Neural progenitor cell (in vitro differentiated cells): ENCODE measurements at regions not wholly inside any gene's neighbourhood (a gene's known extent, or its start where the extent isn't known, plus 50 kb on each side); places are given as distances from the start of the nearest gene placed in this dataset.

ENCODE experiments used
- DNase-seq: peaks from one replicate; pipeline ENCODE4 v3.0.0-alpha.2; 2016; ENCODE audit warnings: low spot score
- H2AFZ ChIP-seq: fragments of 200-600 bp; sonication (generic); replicated peaks from 2 replicates; pipeline ENCODE4 v1.6.1; 2016; ENCODE audit warnings: antibody characterized with exemption
- H3F3A ChIP-seq: fragments of 200-600 bp; sonication (generic); 2 replicates; pipeline ENCODE4 v1.6.1; 2016; ENCODE audit warnings: antibody characterized with exemption, low read depth
- H3K27ac ChIP-seq: fragments of 200-600 bp; sonication (generic); 2 replicates; pipeline ENCODE4 v1.5.1; 2016; ENCODE audit warnings: mild to moderate bottlenecking
- H3K27me3 ChIP-seq: fragments of 200-600 bp; sonication (generic); 2 replicates; pipeline ENCODE4 v1.6.1; 2016; ENCODE audit warnings: mild to moderate bottlenecking, moderate library complexity
- H3K36me3 ChIP-seq: fragments of 200-600 bp; sonication (generic); 2 replicates; pipeline ENCODE4 v1.5.1; 2016
- H3K4me1 ChIP-seq: fragments of 200-600 bp; sonication (generic); 2 replicates; pipeline ENCODE4 v1.6.1; 2016; ENCODE audit warnings: mixed run types
- H3K4me2 ChIP-seq: fragments of 200-600 bp; sonication (generic); 2 replicates; pipeline ENCODE4 v1.6.1; 2016
- H3K4me3 ChIP-seq: fragments of 200-600 bp; sonication (generic); 2 replicates; pipeline ENCODE4 v1.5.1; 2016
- H3K79me2 ChIP-seq: fragments of 200-600 bp; sonication (generic); 2 replicates; pipeline ENCODE4 v1.6.1; 2016; ENCODE audit warnings: low read depth
- H3K9ac ChIP-seq: fragments of 200-600 bp; sonication (generic); 2 replicates; pipeline ENCODE4 v1.6.1; 2016
- H3K9me3 ChIP-seq: fragments of 200-600 bp; sonication (generic); 2 replicates; pipeline ENCODE4 v1.5.1; 2016; ENCODE audit warnings: low read depth
- H4K20me1 ChIP-seq: fragments of 200-600 bp; sonication (generic); 2 replicates; pipeline ENCODE4 v1.6.1; 2016; ENCODE audit warnings: low read depth
- H3K27ac Mint-ChIP-seq: 3 replicates; pipeline ENCODE4 v1.8.0; 2021; ENCODE audit warnings: mixed read lengths
- H3K27me3 Mint-ChIP-seq: 2 replicates; pipeline ENCODE4 v1.8.0; 2022; ENCODE audit warnings: low read depth, mild to moderate bottlenecking, inconsistent platforms, moderate library complexity, mixed read lengths; ENCODE audit not compliant: insufficient read depth
- H3K36me3 Mint-ChIP-seq: 3 replicates; pipeline ENCODE4 v1.8.0; 2021; ENCODE audit warnings: mixed read lengths
- H3K4me1 Mint-ChIP-seq: 3 replicates; pipeline ENCODE4 v1.8.0; 2021; ENCODE audit warnings: mixed read lengths
- H3K4me3 Mint-ChIP-seq: 3 replicates; pipeline ENCODE4 v1.8.0; 2021; ENCODE audit warnings: mild to moderate bottlenecking, moderate library complexity, mixed read lengths
- H3K9me3 Mint-ChIP-seq: 3 replicates; pipeline ENCODE4 v1.8.0; 2020; ENCODE audit warnings: mixed read lengths
- EZH2 ChIP-seq: fragments of 200-600 bp; sonication (generic); IDR thresholded peaks from 2 replicates; pipeline ENCODE4 v1.6.1; 2017; ENCODE audit warnings: antibody characterized with exemption, mild to moderate bottlenecking, moderate library complexity
- EZH2phosphoT487 ChIP-seq: fragments of 200-600 bp; sonication (generic); IDR thresholded peaks from 2 replicates; pipeline ENCODE4 v1.6.1; 2017; ENCODE audit warnings: antibody characterized with exemption
- TF ChIP-seq, protein P1 (sequence below): fragments of 200-600 bp; sonication (generic); IDR thresholded peaks from 2 replicates; pipeline ENCODE4 v1.5.1; 2017; ENCODE audit warnings: antibody characterized with exemption, mild to moderate bottlenecking

DNA sequence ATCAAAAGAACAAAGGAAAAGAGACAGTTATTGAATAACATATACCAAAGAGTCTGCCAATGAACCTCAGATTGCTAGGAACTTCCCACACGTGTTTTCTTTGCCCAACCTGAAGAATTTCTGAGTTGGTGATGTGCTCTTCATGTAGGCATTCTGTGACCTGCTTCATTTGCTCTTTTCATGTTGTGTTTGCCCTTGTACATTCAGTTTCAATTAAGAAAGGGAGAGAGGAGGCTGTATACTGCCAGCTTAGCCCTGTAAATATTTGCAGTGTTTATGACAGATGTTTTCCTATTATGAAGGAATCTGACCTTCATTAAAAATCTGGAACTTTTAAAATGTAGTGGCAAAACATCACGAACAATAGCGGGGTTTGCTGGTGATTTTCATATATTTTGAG lies 168.5 kb downstream of the GAS1 start:
- Mint-ChIP-seq H3K27ac (no peak overlapping the region), H3K4me1 (peaks cover 3% of the 10 kb centered on the region), H3K27me3 (no peaks in the 10 kb centered on the region), H3K4me3 (no peak overlapping the region), H3K36me3 (no peaks in the 10 kb centered on the region), H3K9me3 (no peaks in the 10 kb centered on the region)
- no peak overlapping the region for H2AFZ ChIP-seq
- H3K36me3 ChIP-seq = no peaks in the 10 kb centered on the region
- H3F3A ChIP-seq = no peaks in the 10 kb centered on the region
- no peaks in the 10 kb centered on the region for H3K4me1 ChIP-seq
- H3K9me3 ChIP-seq = no peaks in the 10 kb centered on the region
- TF ChIP-seq EZH2phosphoT487 (no peak), EZH2 (no peak)
- TF ChIP-seq, protein P1, sequence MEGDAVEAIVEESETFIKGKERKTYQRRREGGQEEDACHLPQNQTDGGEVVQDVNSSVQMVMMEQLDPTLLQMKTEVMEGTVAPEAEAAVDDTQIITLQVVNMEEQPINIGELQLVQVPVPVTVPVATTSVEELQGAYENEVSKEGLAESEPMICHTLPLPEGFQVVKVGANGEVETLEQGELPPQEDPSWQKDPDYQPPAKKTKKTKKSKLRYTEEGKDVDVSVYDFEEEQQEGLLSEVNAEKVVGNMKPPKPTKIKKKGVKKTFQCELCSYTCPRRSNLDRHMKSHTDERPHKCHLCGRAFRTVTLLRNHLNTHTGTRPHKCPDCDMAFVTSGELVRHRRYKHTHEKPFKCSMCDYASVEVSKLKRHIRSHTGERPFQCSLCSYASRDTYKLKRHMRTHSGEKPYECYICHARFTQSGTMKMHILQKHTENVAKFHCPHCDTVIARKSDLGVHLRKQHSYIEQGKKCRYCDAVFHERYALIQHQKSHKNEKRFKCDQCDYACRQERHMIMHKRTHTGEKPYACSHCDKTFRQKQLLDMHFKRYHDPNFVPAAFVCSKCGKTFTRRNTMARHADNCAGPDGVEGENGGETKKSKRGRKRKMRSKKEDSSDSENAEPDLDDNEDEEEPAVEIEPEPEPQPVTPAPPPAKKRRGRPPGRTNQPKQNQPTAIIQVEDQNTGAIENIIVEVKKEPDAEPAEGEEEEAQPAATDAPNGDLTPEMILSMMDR = no peak
- no peaks in the 10 kb centered on the region for H3K79me2 ChIP-seq
- no peak overlapping the region for H3K9ac ChIP-seq
- H3K27me3 ChIP-seq = no peaks in the 10 kb centered on the region
- DNase-seq = no peak
- no peaks in the 10 kb centered on the region for H4K20me1 ChIP-seq
- no peak overlapping the region for H3K27ac ChIP-seq
- H3K4me3 ChIP-seq = no peak overlapping the region
- no peak overlapping the region for H3K4me2 ChIP-seq

DNA sequence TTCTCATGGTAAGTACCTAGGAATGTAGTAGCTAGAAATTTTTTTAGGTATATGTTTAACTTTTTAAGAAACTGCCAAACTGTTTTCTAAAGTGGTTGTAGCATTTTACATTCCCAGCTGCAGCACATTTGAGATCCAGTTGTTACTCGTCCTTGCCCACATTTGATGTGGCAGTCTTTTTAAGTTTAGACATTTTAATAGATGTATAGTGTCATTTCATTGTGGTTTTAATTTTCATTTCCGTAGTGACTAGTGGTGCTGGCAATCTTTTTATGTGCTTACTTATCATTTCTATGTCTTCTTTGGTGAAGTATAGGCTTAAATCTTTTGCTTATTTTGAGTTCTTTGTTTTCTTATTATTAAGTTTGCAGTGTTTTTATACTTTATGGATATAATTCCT lies 171.6 kb downstream of the GAS1 start:
- no peaks in the 10 kb centered on the region for H3K36me3 Mint-ChIP-seq
- H3K4me3 Mint-ChIP-seq = no peak overlapping the region
- no peaks in the 10 kb centered on the region for H3K27me3 Mint-ChIP-seq
- Histone ChIP-seq H3K9ac (no peak overlapping the region), H2AFZ (no peak overlapping the region), H3K4me3 (no peak overlapping the region), H3K4me2 (no peak overlapping the region), H3K27ac (no peak overlapping the region), H3K27me3 (no peaks in the 10 kb centered on the region), H4K20me1 (no peaks in the 10 kb centered on the region), H3K36me3 (no peaks in the 10 kb centered on the region), H3K9me3 (no peaks in the 10 kb centered on the region), H3K79me2 (no peaks in the 10 kb centered on the region), H3K4me1 (no peaks in the 10 kb centered on the region), H3F3A (no peaks in the 10 kb centered on the region)
- no peaks in the 10 kb centered on the region for H3K4me1 Mint-ChIP-seq
- no peak overlapping the region for H3K27ac Mint-ChIP-seq
- H3K9me3 Mint-ChIP-seq = no peaks in the 10 kb centered on the region
- no peak for DNase-seq
- TF ChIP-seq EZH2 (no peak), EZH2phosphoT487 (no peak)
- TF ChIP-seq, protein P1 = no peak

DNA sequence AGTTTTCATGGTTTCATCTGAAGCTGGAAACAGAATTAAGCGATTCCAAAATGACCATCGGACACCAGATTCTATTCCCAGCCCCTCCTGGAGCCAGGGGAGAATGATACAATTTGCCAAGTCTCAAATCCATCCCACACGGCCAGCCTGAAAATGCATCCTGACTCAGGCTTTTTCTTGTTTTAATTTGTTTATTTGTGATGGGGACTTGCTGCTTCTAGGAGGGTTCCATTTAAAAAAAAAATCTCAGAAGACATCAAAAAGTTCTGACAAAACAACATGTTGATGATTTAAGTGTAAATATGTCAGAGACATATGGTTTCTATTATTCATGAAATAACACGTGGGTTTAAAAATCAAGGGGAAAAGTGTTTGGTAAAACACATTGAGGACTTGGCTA lies 173.2 kb downstream of the GAS1 start:
- peaks cover 2% of the 10 kb centered on the region for H3K27me3 Mint-ChIP-seq
- DNase-seq = no peak
- Histone ChIP-seq H2AFZ (no peak overlapping the region), H3K4me2 (no peak overlapping the region), H3K79me2 (no peaks in the 10 kb centered on the region), H4K20me1 (no peaks in the 10 kb centered on the region), H3K27ac (no peak overlapping the region), H3K9me3 (no peaks in the 10 kb centered on the region), H3K36me3 (no peaks in the 10 kb centered on the region), H3F3A (no peaks in the 10 kb centered on the region), H3K9ac (no peak overlapping the region), H3K4me3 (no peak overlapping the region), H3K27me3 (no peaks in the 10 kb centered on the region), H3K4me1 (no peaks in the 10 kb centered on the region)
- H3K9me3 Mint-ChIP-seq = no peaks in the 10 kb centered on the region
- H3K4me1 Mint-ChIP-seq = no peaks in the 10 kb centered on the region
- TF ChIP-seq EZH2 (no peak), EZH2phosphoT487 (no peak)
- TF ChIP-seq, protein P1 = no peak
- H3K27ac Mint-ChIP-seq = no peak overlapping the region
- H3K36me3 Mint-ChIP-seq = no peaks in the 10 kb centered on the region
- no peak overlapping the region for H3K4me3 Mint-ChIP-seq
